ACHN (cell line): ENCODE measurements at regions not wholly inside any gene's neighbourhood (a gene's known extent, or its start where the extent isn't known, plus 50 kb on each side); places are given as distances from the start of the nearest gene placed in this dataset.
"Not testable (repeated sequence)": the region's sequence is repeated elsewhere in the genome, so short reads cannot be mapped to it uniquely, and the experiment has no call there.

ENCODE experiments used
- DNase-seq: peaks from one replicate; pipeline ENCODE4 v3.0.0-alpha.2; 2015
- in situ Hi-C: cut with HindIII; loops from 2 replicates; pipeline ENCODE4 v1.10.0; 2017; ENCODE audit warnings: low sequenced_read_pairs, low pct_ligation_motif_present, low pct_unique_long_range_greater_than_20kb

GRCh38 chr14:97781961-97782360 is 984.8 kb downstream of the VRK1 start:
- in situ Hi-C loops = no loop called here
- DNase-seq = no peak

- in situ Hi-C loops = no loop called here
- DNase-seq = no peak
Observed at GRCh38 chr14:97782871-97783414, 985.8 kb downstream of the VRK1 start.

- no peak for DNase-seq
- in situ Hi-C loops = no loop called here
Observed at GRCh38 chr14:97785495-97785894, 988.3 kb downstream of the VRK1 start.

GRCh38 chr14:97788364-97788763 is 991.2 kb downstream of the VRK1 start:
- in situ Hi-C loops = no loop called here
- DNase-seq = no peak

GRCh38 chr14:97788846-97789526 is 991.8 kb downstream of the VRK1 start:
- no peak for DNase-seq
- in situ Hi-C loops = no loop called here

GRCh38 chr14:97791072-97791471 is 993.9 kb downstream of the VRK1 start:
- in situ Hi-C loops = no loop called here
- no peak for DNase-seq

GRCh38 chr14:97791906-97792305 is 994.7 kb downstream of the VRK1 start:
- in situ Hi-C loops = no loop called here
- DNase-seq = no peak

GRCh38 chr14:97796511-97796910 is 999.3 kb downstream of the VRK1 start:
- in situ Hi-C loops = no loop called here

GRCh38 chr14:97798176-97798575 is 1001.0 kb downstream of the VRK1 start:
- in situ Hi-C loops = no loop called here
- DNase-seq = no peak

More at GRCh38 chr14:97796511-97796910, 999.3 kb downstream of the VRK1 start:
- DNase-seq = no peak

GRCh38 chr14:97802430-97803373 is 1005.5 kb downstream of the VRK1 start:
- DNase-seq = no peak
- in situ Hi-C loops = no loop called here

GRCh38 chr14:97804056-97804455 is 1006.9 kb downstream of the VRK1 start:
- no peak for DNase-seq
- in situ Hi-C loops = no loop called here

GRCh38 chr14:97806891-97807290 is 1009.7 kb downstream of the VRK1 start:
- no peak for DNase-seq
- in situ Hi-C loops = no loop called here

- in situ Hi-C loops, DNase-seq: not testable (repeated sequence)
Observed at GRCh38 chr14:97808541-97808940, 1011.4 kb downstream of the VRK1 start.

- in situ Hi-C loops = no loop called here
- no peak for DNase-seq
Observed at GRCh38 chr14:97813556-97813955, 1016.4 kb downstream of the VRK1 start.

GRCh38 chr14:97820781-97821180 is 1023.6 kb downstream of the VRK1 start:
- in situ Hi-C loops = no loop called here
- DNase-seq = no peak

GRCh38 chr14:97824218-97824617 is 1027.0 kb downstream of the VRK1 start:
- DNase-seq = no peak
- in situ Hi-C loops = no loop called here

- DNase-seq = no peak
- in situ Hi-C loops = no loop called here
Observed at GRCh38 chr14:97827746-97828145, 1030.6 kb downstream of the VRK1 start.

- in situ Hi-C loops = no loop called here
- DNase-seq = no peak
Observed at GRCh38 chr14:97832776-97833175, 1035.6 kb downstream of the VRK1 start.

GRCh38 chr14:97838986-97839385 is 1041.8 kb downstream of the VRK1 start:
- DNase-seq = no peak
- in situ Hi-C loops = no loop called here
